ENCODE measurements at regions not wholly inside any gene's neighbourhood (a gene's known extent, or its start where the extent isn't known, plus 50 kb on each side); places are given as distances from the start of the nearest gene placed in this dataset.

GRCh38 chr3:106759731-106760130 is 617.5 kb upstream of the CCDC54 start:
- H3K4me1 ChIP-seq (ENCODE audit: insufficient read depth, low read length): no peaks in the 10 kb centered on the region
- H3K27me3 ChIP-seq (ENCODE audit: insufficient read depth, low read length): no peaks in the 10 kb centered on the region
- peaks cover 9% of the 10 kb centered on the region for H3K9me3 ChIP-seq (ENCODE audit: low read depth, low read length)
- H3K4me3 ChIP-seq (ENCODE audit: low read length): no peak overlapping the region

DNA sequence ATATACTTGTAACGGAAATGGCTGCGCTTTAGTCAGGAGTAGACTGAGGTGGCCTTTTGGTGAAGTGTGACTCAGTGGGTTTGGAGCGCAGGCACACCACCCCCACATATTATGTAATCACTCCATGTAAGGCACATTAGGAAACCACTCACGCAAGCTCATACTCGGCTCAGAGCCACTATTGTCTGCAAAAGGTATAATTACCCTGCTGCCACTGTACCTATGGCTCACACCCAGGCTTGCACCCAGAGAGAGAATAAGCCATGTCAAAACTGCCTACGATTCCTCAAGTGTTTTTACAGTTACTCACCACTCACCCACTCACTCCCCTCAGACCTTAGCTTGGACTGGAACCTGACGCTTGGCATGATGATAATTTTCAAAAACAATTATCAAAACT is 611.9 kb upstream of the CCDC54 start:
- Histone ChIP-seq H3K4me3 (ENCODE audit: low read length) (no peak overlapping the region), H3K9me3 (ENCODE audit: low read depth, low read length) (no peaks in the 10 kb centered on the region), H3K27me3 (ENCODE audit: insufficient read depth, low read length) (no peaks in the 10 kb centered on the region), H3K4me1 (ENCODE audit: insufficient read depth, low read length) (no peaks in the 10 kb centered on the region)

DNA sequence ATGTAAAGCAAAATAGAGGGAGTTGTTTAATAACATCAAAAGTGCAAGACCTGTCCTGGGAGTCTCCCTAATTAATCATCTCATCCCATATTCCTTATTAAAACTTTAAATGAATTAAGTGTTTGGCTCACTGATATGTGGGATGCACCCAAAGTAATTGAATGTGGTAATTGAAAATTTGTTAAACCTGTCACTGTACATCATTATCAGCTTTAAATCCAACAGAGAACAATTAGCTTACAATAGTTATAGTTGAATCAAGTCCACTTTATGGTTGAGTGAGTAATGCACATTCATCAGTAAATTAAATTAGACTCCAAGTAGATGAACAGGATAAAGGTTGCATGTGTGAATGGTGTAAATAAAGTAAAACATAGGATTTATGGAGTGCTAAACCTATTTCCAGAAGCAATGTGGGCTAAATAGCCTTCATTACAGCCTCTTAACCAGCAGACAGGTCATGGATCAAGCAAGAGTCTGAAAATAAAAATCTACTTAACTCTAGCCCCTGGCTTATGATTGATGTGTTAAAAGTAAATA is 608.2 kb upstream of the CCDC54 start:
- Histone ChIP-seq H3K27me3 (ENCODE audit: insufficient read depth, low read length) (no peaks in the 10 kb centered on the region), H3K4me3 (ENCODE audit: low read length) (no peak overlapping the region), H3K4me1 (ENCODE audit: insufficient read depth, low read length) (no peaks in the 10 kb centered on the region), H3K9me3 (ENCODE audit: low read depth, low read length) (no peaks in the 10 kb centered on the region)

DNA sequence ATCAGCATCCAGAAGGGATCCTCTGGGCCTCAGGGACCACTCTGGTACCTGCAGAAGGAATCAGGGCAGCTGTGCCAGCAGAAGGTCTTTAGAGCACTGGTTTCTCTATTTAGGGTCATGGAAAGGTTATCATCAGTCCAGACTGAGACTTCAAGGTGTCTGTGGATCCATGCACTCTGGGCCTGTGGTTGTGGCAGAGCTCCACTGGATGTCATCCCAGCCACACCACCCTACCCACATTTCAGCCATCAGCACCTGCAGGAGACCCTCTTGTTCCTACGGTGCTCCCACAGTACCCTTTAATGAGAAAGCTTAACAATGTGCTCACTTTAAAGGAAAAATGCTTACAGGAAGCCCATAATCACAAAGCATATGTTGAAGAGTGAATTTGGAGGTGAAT is 603.4 kb upstream of the CCDC54 start:
- Histone ChIP-seq H3K4me1 (ENCODE audit: insufficient read depth, low read length) (no peaks in the 10 kb centered on the region), H3K4me3 (ENCODE audit: low read length) (no peak overlapping the region)

GRCh38 chr3:106783231-106783630 is 594.0 kb upstream of the CCDC54 start:
- no peak overlapping the region for H3K4me3 ChIP-seq (ENCODE audit: low read length)

More for the DNA sequence above, 603.4 kb upstream of the CCDC54 start:
- Histone ChIP-seq H3K9me3 (ENCODE audit: low read depth, low read length) (no peaks in the 10 kb centered on the region), H3K27me3 (ENCODE audit: insufficient read depth, low read length) (no peaks in the 10 kb centered on the region)

GRCh38 chr3:106789276-106789675 is 588.0 kb upstream of the CCDC54 start:
- Histone ChIP-seq H3K4me3 (ENCODE audit: low read length) (no peak overlapping the region), H3K27me3 (ENCODE audit: insufficient read depth, low read length) (no peaks in the 10 kb centered on the region), H3K4me1 (ENCODE audit: insufficient read depth, low read length) (no peaks in the 10 kb centered on the region), H3K9me3 (ENCODE audit: low read depth, low read length) (no peaks in the 10 kb centered on the region)

More at GRCh38 chr3:106783231-106783630, 594.0 kb upstream of the CCDC54 start:
- Histone ChIP-seq H3K4me1 (ENCODE audit: insufficient read depth, low read length) (no peaks in the 10 kb centered on the region), H3K27me3 (ENCODE audit: insufficient read depth, low read length) (no peaks in the 10 kb centered on the region), H3K9me3 (ENCODE audit: low read depth, low read length) (no peaks in the 10 kb centered on the region)

- Histone ChIP-seq H3K4me1 (ENCODE audit: insufficient read depth, low read length) (no peaks in the 10 kb centered on the region), H3K9me3 (ENCODE audit: low read depth, low read length) (no peaks in the 10 kb centered on the region), H3K4me3 (ENCODE audit: low read length) (no peak overlapping the region), H3K27me3 (ENCODE audit: insufficient read depth, low read length) (no peaks in the 10 kb centered on the region)
Observed at GRCh38 chr3:106792716-106793115, 584.5 kb upstream of the CCDC54 start.

DNA sequence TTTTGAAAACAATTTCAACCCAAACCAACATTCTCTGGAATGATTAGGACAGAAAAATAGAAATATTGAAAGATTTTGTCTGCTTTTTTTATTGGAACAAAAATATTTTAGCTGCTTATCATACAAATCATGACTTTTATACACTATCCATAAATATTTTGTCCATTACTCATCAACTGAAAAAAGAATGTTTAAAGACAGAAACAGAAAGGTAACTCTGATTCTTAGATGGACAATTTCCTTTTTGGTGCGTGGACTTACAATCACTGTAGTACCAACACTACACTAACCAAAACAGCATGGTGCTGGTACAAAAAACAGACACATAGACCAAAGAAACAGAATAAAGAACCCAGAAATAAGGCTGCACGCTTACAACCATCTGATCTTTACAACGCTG is 582.8 kb upstream of the CCDC54 start:
- H3K27me3 ChIP-seq (ENCODE audit: insufficient read depth, low read length): no peaks in the 10 kb centered on the region
- H3K4me3 ChIP-seq (ENCODE audit: low read length): no peak overlapping the region
- H3K4me1 ChIP-seq (ENCODE audit: insufficient read depth, low read length): no peaks in the 10 kb centered on the region
- H3K9me3 ChIP-seq (ENCODE audit: low read depth, low read length): no peaks in the 10 kb centered on the region

DNA sequence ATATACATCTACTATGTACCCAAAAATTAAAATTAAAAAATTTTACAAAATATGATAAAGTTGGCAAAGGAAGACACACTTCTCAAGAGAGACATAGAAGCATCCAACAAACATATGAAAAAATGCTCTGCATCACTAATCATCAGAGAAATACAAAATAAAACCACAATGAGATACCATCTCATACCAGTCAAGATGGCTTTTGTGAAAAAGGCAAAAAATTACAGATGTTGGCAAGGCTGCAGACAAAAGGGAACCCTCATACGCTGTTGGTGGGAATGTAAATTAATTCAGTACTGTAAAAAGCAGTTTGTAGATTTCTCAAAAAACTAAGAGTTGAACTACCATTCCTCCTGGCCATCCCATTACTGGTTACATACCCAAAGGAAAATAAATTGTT is 581.7 kb upstream of the CCDC54 start:
- no peak overlapping the region for H3K4me3 ChIP-seq (ENCODE audit: low read length)
- H3K27me3 ChIP-seq (ENCODE audit: insufficient read depth, low read length): no peaks in the 10 kb centered on the region

GRCh38 chr3:106797461-106797860 is 579.8 kb upstream of the CCDC54 start:
- no peak overlapping the region for H3K4me3 ChIP-seq (ENCODE audit: low read length)
- H3K4me1 ChIP-seq (ENCODE audit: insufficient read depth, low read length): no peaks in the 10 kb centered on the region
- no peaks in the 10 kb centered on the region for H3K27me3 ChIP-seq (ENCODE audit: insufficient read depth, low read length)
- H3K9me3 ChIP-seq (ENCODE audit: low read depth, low read length): no peaks in the 10 kb centered on the region

More for the DNA sequence above, 581.7 kb upstream of the CCDC54 start:
- Histone ChIP-seq H3K4me1 (ENCODE audit: insufficient read depth, low read length) (no peaks in the 10 kb centered on the region), H3K9me3 (ENCODE audit: low read depth, low read length) (no peaks in the 10 kb centered on the region)

- no peaks in the 10 kb centered on the region for H3K27me3 ChIP-seq (ENCODE audit: insufficient read depth, low read length)
- no peaks in the 10 kb centered on the region for H3K4me1 ChIP-seq (ENCODE audit: insufficient read depth, low read length)
- H3K9me3 ChIP-seq (ENCODE audit: low read depth, low read length): no peaks in the 10 kb centered on the region
- no peak overlapping the region for H3K4me3 ChIP-seq (ENCODE audit: low read length)
Observed at GRCh38 chr3:106805625-106806024, 571.6 kb upstream of the CCDC54 start.

- no peaks in the 10 kb centered on the region for H3K9me3 ChIP-seq (ENCODE audit: low read depth, low read length)
- H3K4me1 ChIP-seq (ENCODE audit: insufficient read depth, low read length): no peaks in the 10 kb centered on the region
- H3K4me3 ChIP-seq (ENCODE audit: low read length): no peak overlapping the region
- no peaks in the 10 kb centered on the region for H3K27me3 ChIP-seq (ENCODE audit: insufficient read depth, low read length)
Observed at GRCh38 chr3:106806964-106807363, 570.3 kb upstream of the CCDC54 start.

- Histone ChIP-seq H3K27me3 (ENCODE audit: insufficient read depth, low read length) (no peaks in the 10 kb centered on the region), H3K4me3 (ENCODE audit: low read length) (no peak overlapping the region), H3K9me3 (ENCODE audit: low read depth, low read length) (no peaks in the 10 kb centered on the region), H3K4me1 (ENCODE audit: insufficient read depth, low read length) (no peaks in the 10 kb centered on the region)
Observed at GRCh38 chr3:106809041-106809440, 568.2 kb upstream of the CCDC54 start.

GRCh38 chr3:106809623-106810299 is 567.5 kb upstream of the CCDC54 start:
- Histone ChIP-seq H3K27me3 (ENCODE audit: insufficient read depth, low read length) (no peaks in the 10 kb centered on the region), H3K4me1 (ENCODE audit: insufficient read depth, low read length) (no peaks in the 10 kb centered on the region), H3K9me3 (ENCODE audit: low read depth, low read length) (no peaks in the 10 kb centered on the region), H3K4me3 (ENCODE audit: low read length) (no peak overlapping the region)

DNA sequence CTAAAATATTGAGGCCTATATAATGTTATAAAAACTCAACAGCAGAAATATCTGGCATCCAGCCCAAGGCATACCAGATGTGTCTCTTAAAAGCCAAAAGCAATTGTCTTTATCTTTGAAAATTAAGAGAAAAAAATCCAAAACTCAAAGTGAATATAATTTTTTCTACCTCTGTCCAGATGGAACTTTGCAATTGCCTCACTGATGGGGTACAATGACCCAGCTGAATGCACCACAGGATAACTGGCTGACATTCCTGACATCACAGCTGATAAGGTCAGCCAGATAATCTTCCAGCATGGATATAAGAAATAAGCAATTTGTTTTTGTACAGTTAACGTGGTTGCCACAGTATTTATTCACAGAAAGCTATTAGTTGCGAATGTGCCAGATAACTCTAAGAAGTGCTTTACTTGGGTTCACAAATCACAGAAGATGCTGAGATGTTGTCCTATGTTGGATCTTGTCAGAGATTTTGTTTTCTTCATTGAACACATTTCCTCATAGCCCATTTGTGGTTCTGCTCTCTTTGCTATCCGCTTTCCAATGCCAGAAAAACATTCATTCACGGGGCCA is 566.9 kb upstream of the CCDC54 start:
- no peaks in the 10 kb centered on the region for H3K4me1 ChIP-seq (ENCODE audit: insufficient read depth, low read length)
- H3K4me3 ChIP-seq (ENCODE audit: low read length): no peak overlapping the region
- no peaks in the 10 kb centered on the region for H3K27me3 ChIP-seq (ENCODE audit: insufficient read depth, low read length)
- no peaks in the 10 kb centered on the region for H3K9me3 ChIP-seq (ENCODE audit: low read depth, low read length)

- Histone ChIP-seq H3K4me1 (ENCODE audit: insufficient read depth, low read length) (no peaks in the 10 kb centered on the region), H3K4me3 (ENCODE audit: low read length) (no peak overlapping the region), H3K27me3 (ENCODE audit: insufficient read depth, low read length) (no peaks in the 10 kb centered on the region), H3K9me3 (ENCODE audit: low read depth, low read length) (no peaks in the 10 kb centered on the region)
Observed at GRCh38 chr3:106811376-106811775, 565.9 kb upstream of the CCDC54 start.

Measured in mononuclear cell (primary cell).